ENCODE measurements at regions not wholly inside any gene's neighbourhood (a gene's known extent, or its start where the extent isn't known, plus 50 kb on each side); places are given as distances from the start of the nearest gene placed in this dataset.
"Not testable (repeated sequence)": the region's sequence is repeated elsewhere in the genome, so short reads cannot be mapped to it uniquely, and the experiment has no call there.

GRCh38 chr2:180927030-180927686, 53.2 kb upstream of the UBE2E3 start:
- DNase-seq, result no peak

- no peak for DNase-seq
Measured at GRCh38 chr2:180925700-180926099, 54.7 kb upstream of the UBE2E3 start.

- DNase-seq, result no peak
Measured at GRCh38 chr2:180924063-180924462, 56.3 kb upstream of the UBE2E3 start.

GRCh38 chr2:180910831-180911665, 69.4 kb upstream of the UBE2E3 start:
- DNase-seq, result no peak

- DNase-seq, result no peak
Measured at GRCh38 chr2:180907731-180908130, 72.7 kb upstream of the UBE2E3 start.

GRCh38 chr2:180905461-180905860, 74.9 kb upstream of the UBE2E3 start:
- no peak for DNase-seq

GRCh38 chr2:180905002-180905401, 75.4 kb upstream of the UBE2E3 start:
- DNase-seq, result no peak

- no peak for DNase-seq
Measured at GRCh38 chr2:180901331-180901730, 79.1 kb upstream of the UBE2E3 start.

- DNase-seq, result no peak
Measured at GRCh38 chr2:180893752-180894151, 86.7 kb upstream of the UBE2E3 start.

- no peak for DNase-seq
Measured at GRCh38 chr2:180892091-180892490, 88.3 kb upstream of the UBE2E3 start.

- no peak for DNase-seq
Measured at GRCh38 chr2:180891360-180891759, 89.0 kb upstream of the UBE2E3 start.

- DNase-seq, result no peak
Measured at GRCh38 chr2:180890781-180891180, 89.6 kb upstream of the UBE2E3 start.

GRCh38 chr2:180882959-180883358, 97.4 kb upstream of the UBE2E3 start:
- DNase-seq, result no peak

- no peak for DNase-seq
Measured at GRCh38 chr2:180876506-180876905, 103.9 kb upstream of the UBE2E3 start.

GRCh38 chr2:180873219-180873618, 107.2 kb upstream of the UBE2E3 start:
- no peak for DNase-seq

- not testable (repeated sequence) for DNase-seq
Measured at GRCh38 chr2:180872781-180873180, 107.6 kb upstream of the UBE2E3 start.

GRCh38 chr2:180872255-180872654, 108.2 kb upstream of the UBE2E3 start:
- DNase-seq, result no peak

- no peak for DNase-seq
Measured at GRCh38 chr2:180871649-180872048, 108.8 kb upstream of the UBE2E3 start.

- DNase-seq, result no peak
Measured at GRCh38 chr2:180849851-180850250, 130.6 kb upstream of the UBE2E3 start.

GRCh38 chr2:180848393-180848792, 132.0 kb upstream of the UBE2E3 start:
- no peak for DNase-seq

GRCh38 chr2:180846756-180847472, 133.5 kb upstream of the UBE2E3 start:
- DNase-seq, result no peak

- no peak for DNase-seq
Measured at GRCh38 chr2:180842461-180842860, 137.9 kb upstream of the UBE2E3 start.

GRCh38 chr2:180840641-180841040, 139.8 kb upstream of the UBE2E3 start:
- DNase-seq, result no peak

- DNase-seq, result no peak
Measured at GRCh38 chr2:180829836-180830235, 150.6 kb upstream of the UBE2E3 start.

All from CD4-positive, alpha-beta T cell treated with Interleukin-12 subunit alpha and Interleukin-12 subunit beta, for 1 hour (primary cell).